ENCODE measurements at regions not wholly inside any gene's neighbourhood (a gene's known extent, or its start where the extent isn't known, plus 50 kb on each side); places are given as distances from the start of the nearest gene placed in this dataset.

DNA sequence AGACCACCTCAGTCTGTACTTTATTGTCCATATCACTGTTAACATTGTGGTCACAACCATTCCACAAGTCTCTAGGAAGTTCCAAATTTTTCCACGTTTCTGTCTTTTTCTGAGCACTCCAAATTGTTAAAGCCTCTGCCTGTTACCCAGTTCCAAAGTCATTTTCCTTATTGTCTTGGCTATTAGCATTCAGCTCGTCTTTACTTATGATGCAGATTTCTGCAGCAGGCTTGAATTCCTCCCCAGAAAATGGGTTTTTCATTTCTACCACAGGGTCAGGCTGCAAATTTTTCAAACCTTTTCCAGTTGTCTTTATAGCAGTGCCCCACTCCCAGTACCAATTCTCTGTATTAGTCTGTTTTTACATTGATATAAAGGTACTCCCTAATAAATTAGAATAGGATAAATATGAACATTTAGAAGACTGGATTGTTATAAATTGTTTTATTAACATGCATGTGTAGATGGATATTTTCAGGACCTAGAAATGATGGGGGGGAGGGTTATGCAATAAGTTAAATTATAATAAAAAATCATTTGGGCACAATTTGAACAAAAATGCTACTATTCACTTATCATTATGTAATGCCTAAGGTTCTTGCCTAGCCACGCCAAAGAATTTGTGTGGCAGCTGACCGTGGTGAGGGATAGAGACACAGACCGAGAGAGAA lies 595.3 kb upstream of the ADGRB3 start:
- TF ChIP-seq, protein P1, sequence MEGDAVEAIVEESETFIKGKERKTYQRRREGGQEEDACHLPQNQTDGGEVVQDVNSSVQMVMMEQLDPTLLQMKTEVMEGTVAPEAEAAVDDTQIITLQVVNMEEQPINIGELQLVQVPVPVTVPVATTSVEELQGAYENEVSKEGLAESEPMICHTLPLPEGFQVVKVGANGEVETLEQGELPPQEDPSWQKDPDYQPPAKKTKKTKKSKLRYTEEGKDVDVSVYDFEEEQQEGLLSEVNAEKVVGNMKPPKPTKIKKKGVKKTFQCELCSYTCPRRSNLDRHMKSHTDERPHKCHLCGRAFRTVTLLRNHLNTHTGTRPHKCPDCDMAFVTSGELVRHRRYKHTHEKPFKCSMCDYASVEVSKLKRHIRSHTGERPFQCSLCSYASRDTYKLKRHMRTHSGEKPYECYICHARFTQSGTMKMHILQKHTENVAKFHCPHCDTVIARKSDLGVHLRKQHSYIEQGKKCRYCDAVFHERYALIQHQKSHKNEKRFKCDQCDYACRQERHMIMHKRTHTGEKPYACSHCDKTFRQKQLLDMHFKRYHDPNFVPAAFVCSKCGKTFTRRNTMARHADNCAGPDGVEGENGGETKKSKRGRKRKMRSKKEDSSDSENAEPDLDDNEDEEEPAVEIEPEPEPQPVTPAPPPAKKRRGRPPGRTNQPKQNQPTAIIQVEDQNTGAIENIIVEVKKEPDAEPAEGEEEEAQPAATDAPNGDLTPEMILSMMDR (IDR thresholded peaks at IDR 0.05; ENCODE audit: poor library complexity), result no peak
- TF ChIP-seq EZH2 (IDR thresholded peaks at IDR 0.05; ENCODE audit: borderline replicate concordance), result no peak
- TF ChIP-seq EZH2phosphoT487 (IDR thresholded peaks at IDR 0.05; ENCODE audit: low read depth, severe bottlenecking, unreplicated experiment), result no peak

Measured in hepatocyte (in vitro differentiated cells).